ENCODE measurements at regions not wholly inside any gene's neighbourhood (a gene's known extent, or its start where the extent isn't known, plus 50 kb on each side); places are given as distances from the start of the nearest gene placed in this dataset.

- Histone ChIP-seq H3K27me3 (replicated peaks; ENCODE audit: insufficient read depth) (no peaks in the 10 kb centered on the region), H3K9me3 (no peaks in the 10 kb centered on the region), H3K36me3 (peaks cover 3% of the 10 kb centered on the region), H3K4me3 (no peak overlapping the region), H3K4me1 (ENCODE audit: control insufficient read depth in 1 of 2, low read depth in 2 of 2) (peaks cover 0 to 6% of the 10 kb centered on the region in 2 donors), H3K27ac (no peak overlapping the region)
- TF ChIP-seq CTCF (IDR thresholded peaks at IDR 0.05) = no peak
- DNase-seq (ENCODE audit: low spot score) (no peak), ATAC-seq (ENCODE audit: insufficient number of reproducible peaks, low FRiP score, low read depth) (no peak)
These were observed 427.4 kb downstream of the UTRN start for GRCh38 chr6:144712541-144712940.

GRCh38 chr6:144714021-144714712 is 429.0 kb downstream of the UTRN start:
- no peak for ATAC-seq (ENCODE audit: insufficient number of reproducible peaks, low FRiP score, low read depth)
- H3K9me3 ChIP-seq = no peaks in the 10 kb centered on the region
- no peak overlapping the region for H3K27ac ChIP-seq
- no peak overlapping the region for H3K4me3 ChIP-seq
- no peaks in the 10 kb centered on the region for H3K27me3 ChIP-seq (replicated peaks; ENCODE audit: insufficient read depth)
- H3K4me1 ChIP-seq (ENCODE audit: control insufficient read depth in 1 of 2, low read depth in 2 of 2) = peaks cover 0 to 6% of the 10 kb centered on the region in 2 donors
- no peaks in the 10 kb centered on the region for H3K36me3 ChIP-seq
- no peak for TF ChIP-seq CTCF (IDR thresholded peaks at IDR 0.05)
- DNase-seq (ENCODE audit: low spot score) = no peak

- TF ChIP-seq CTCF (IDR thresholded peaks at IDR 0.05) = no peak
- no peaks in the 10 kb centered on the region for H3K27me3 ChIP-seq (replicated peaks; ENCODE audit: insufficient read depth)
- no peak overlapping the region for H3K27ac ChIP-seq
- DNase-seq (ENCODE audit: low spot score) = no peak
- H3K9me3 ChIP-seq = no peaks in the 10 kb centered on the region
- H3K4me1 ChIP-seq (ENCODE audit: control insufficient read depth in 1 of 2, low read depth in 2 of 2) = peaks cover 0 to 6% of the 10 kb centered on the region in 2 donors
- H3K4me3 ChIP-seq = no peak overlapping the region
- ATAC-seq (ENCODE audit: insufficient number of reproducible peaks, low FRiP score, low read depth) = no peak
- no peaks in the 10 kb centered on the region for H3K36me3 ChIP-seq
These were observed 430.2 kb downstream of the UTRN start for GRCh38 chr6:144715344-144715743.

- Histone ChIP-seq H3K36me3 (no peaks in the 10 kb centered on the region), H3K4me3 (no peak overlapping the region), H3K9me3 (no peaks in the 10 kb centered on the region), H3K27me3 (replicated peaks; ENCODE audit: insufficient read depth) (no peaks in the 10 kb centered on the region), H3K27ac (no peak overlapping the region), H3K4me1 (ENCODE audit: control insufficient read depth in 1 of 2, low read depth in 2 of 2) (no peaks in the 10 kb centered on the region)
- no peak for DNase-seq (ENCODE audit: low spot score)
- TF ChIP-seq CTCF (IDR thresholded peaks at IDR 0.05) = no peak
- ATAC-seq (ENCODE audit: insufficient number of reproducible peaks, low FRiP score, low read depth) = no peak
These were observed 433.3 kb downstream of the UTRN start for GRCh38 chr6:144718431-144718830.

GRCh38 chr6:144721232-144721631 is 436.1 kb downstream of the UTRN start:
- ATAC-seq (ENCODE audit: insufficient number of reproducible peaks, low FRiP score, low read depth) (no peak), DNase-seq (ENCODE audit: low spot score) (no peak)
- Histone ChIP-seq H3K27ac (no peak overlapping the region), H3K4me3 (no peak overlapping the region), H3K9me3 (no peaks in the 10 kb centered on the region), H3K27me3 (replicated peaks; ENCODE audit: insufficient read depth) (no peaks in the 10 kb centered on the region), H3K36me3 (no peaks in the 10 kb centered on the region), H3K4me1 (ENCODE audit: control insufficient read depth in 1 of 2, low read depth in 2 of 2) (no peaks in the 10 kb centered on the region)
- no peak for TF ChIP-seq CTCF (IDR thresholded peaks at IDR 0.05)
